ENCODE measurements at regions not wholly inside any gene's neighbourhood (a gene's known extent, or its start where the extent isn't known, plus 50 kb on each side); places are given as distances from the start of the nearest gene placed in this dataset.

- Histone ChIP-seq H3K4me2 (ENCODE audit: low read depth, low read length, poor library complexity, severe bottlenecking) (no peak overlapping the region), H3K27me3 (ENCODE audit: insufficient read depth, low read length, poor library complexity, severe bottlenecking) (no peaks in the 10 kb centered on the region), H3K36me3 (ENCODE audit: insufficient read depth, low read length) (no peaks in the 10 kb centered on the region), H3F3A (ENCODE audit: low read depth) (no peaks in the 10 kb centered on the region), H2AFZ (ENCODE audit: low read length) (no peak overlapping the region), H3K9me3 (ENCODE audit: insufficient read depth, low read depth, low read length) (no peaks in the 10 kb centered on the region), H3K9me2 (replicated peaks; ENCODE audit: low read depth, low read length) (no peaks in the 10 kb centered on the region), H3K4me3 (ENCODE audit: low read length, poor library complexity, severe bottlenecking) (no peak overlapping the region), H4K20me1 (ENCODE audit: insufficient read depth, low read length, poor library complexity, severe bottlenecking) (no peaks in the 10 kb centered on the region), H3K4me1 (ENCODE audit: insufficient read depth, low read length, poor library complexity, severe bottlenecking) (no peaks in the 10 kb centered on the region), H3K9ac (ENCODE audit: low read depth, low read length, poor library complexity, severe bottlenecking) (no peak overlapping the region), H3K79me2 (ENCODE audit: insufficient read depth, low read length) (no peaks in the 10 kb centered on the region)
- TF ChIP-seq EZH2phosphoT487 (IDR thresholded peaks at IDR 0.05; ENCODE audit: borderline replicate concordance) (no peak), CTCF (conservative IDR thresholded peaks at IDR 0.05; ENCODE audit: low read length) (no peak)
Measured at GRCh38 chr22:44574640-44575380, 76.8 kb upstream of the RTL6 start.

- H3K4me1 ChIP-seq (ENCODE audit: insufficient read depth, low read length, poor library complexity, severe bottlenecking) = no peaks in the 10 kb centered on the region
- no peaks in the 10 kb centered on the region for H3K9me3 ChIP-seq (ENCODE audit: insufficient read depth, low read depth, low read length)
- no peaks in the 10 kb centered on the region for H3K79me2 ChIP-seq (ENCODE audit: insufficient read depth, low read length)
- no peak overlapping the region for H2AFZ ChIP-seq (ENCODE audit: low read length)
- no peak overlapping the region for H3K9ac ChIP-seq (ENCODE audit: low read depth, low read length, poor library complexity, severe bottlenecking)
- H3F3A ChIP-seq (ENCODE audit: low read depth) = no peaks in the 10 kb centered on the region
- H3K4me3 ChIP-seq (ENCODE audit: low read length, poor library complexity, severe bottlenecking) = no peak overlapping the region
- H3K9me2 ChIP-seq (replicated peaks; ENCODE audit: low read depth, low read length) = no peaks in the 10 kb centered on the region
- H3K4me2 ChIP-seq (ENCODE audit: low read depth, low read length, poor library complexity, severe bottlenecking) = no peak overlapping the region
- H3K36me3 ChIP-seq (ENCODE audit: insufficient read depth, low read length) = no peaks in the 10 kb centered on the region
- no peaks in the 10 kb centered on the region for H3K27me3 ChIP-seq (ENCODE audit: insufficient read depth, low read length, poor library complexity, severe bottlenecking)
- TF ChIP-seq EZH2phosphoT487 (IDR thresholded peaks at IDR 0.05; ENCODE audit: borderline replicate concordance) (no peak), CTCF (conservative IDR thresholded peaks at IDR 0.05; ENCODE audit: low read length) (no peak)
- H4K20me1 ChIP-seq (ENCODE audit: insufficient read depth, low read length, poor library complexity, severe bottlenecking) = no peaks in the 10 kb centered on the region
Measured at GRCh38 chr22:44574057-44574639, 76.1 kb upstream of the RTL6 start.

GRCh38 chr22:44573451-44573850 is 75.4 kb upstream of the RTL6 start:
- no peaks in the 10 kb centered on the region for H4K20me1 ChIP-seq (ENCODE audit: insufficient read depth, low read length, poor library complexity, severe bottlenecking)
- H3K4me2 ChIP-seq (ENCODE audit: low read depth, low read length, poor library complexity, severe bottlenecking) = no peak overlapping the region
- no peaks in the 10 kb centered on the region for H3F3A ChIP-seq (ENCODE audit: low read depth)
- H3K36me3 ChIP-seq (ENCODE audit: insufficient read depth, low read length) = no peaks in the 10 kb centered on the region
- H3K9ac ChIP-seq (ENCODE audit: low read depth, low read length, poor library complexity, severe bottlenecking) = no peak overlapping the region
- no peak for TF ChIP-seq CTCF (conservative IDR thresholded peaks at IDR 0.05; ENCODE audit: low read length)
- TF ChIP-seq EZH2phosphoT487 (IDR thresholded peaks at IDR 0.05; ENCODE audit: borderline replicate concordance) = no peak
- H3K79me2 ChIP-seq (ENCODE audit: insufficient read depth, low read length) = no peaks in the 10 kb centered on the region
- no peaks in the 10 kb centered on the region for H3K9me3 ChIP-seq (ENCODE audit: insufficient read depth, low read depth, low read length)
- no peaks in the 10 kb centered on the region for H3K4me1 ChIP-seq (ENCODE audit: insufficient read depth, low read length, poor library complexity, severe bottlenecking)
- H3K9me2 ChIP-seq (replicated peaks; ENCODE audit: low read depth, low read length) = no peaks in the 10 kb centered on the region
- no peak overlapping the region for H3K4me3 ChIP-seq (ENCODE audit: low read length, poor library complexity, severe bottlenecking)
- H2AFZ ChIP-seq (ENCODE audit: low read length) = no peak overlapping the region
- no peaks in the 10 kb centered on the region for H3K27me3 ChIP-seq (ENCODE audit: insufficient read depth, low read length, poor library complexity, severe bottlenecking)

All from Loucy (cell line).